Osteoblast (primary cell): ENCODE measurements at regions not wholly inside any gene's neighbourhood (a gene's known extent, or its start where the extent isn't known, plus 50 kb on each side); places are given as distances from the start of the nearest gene placed in this dataset.
A peak's percentile ranks its signal among the peaks of the same experiment; 100 is the strongest.

Experiments
- DNase-seq: peaks from one replicate; pipeline ENCODE4 v3.0.0; 2011; ENCODE audit warnings: low spot score, mixed read lengths; ENCODE audit not compliant: insufficient read length; ENCODE audit errors: missing footprints
- H2AFZ ChIP-seq: 2 replicates; pipeline ENCODE4 v1.6.0; 2011; ENCODE audit warnings: mild to moderate bottlenecking, low read length
- H3K27ac ChIP-seq: 2 replicates; pipeline ENCODE4 v1.5.1; 2011; ENCODE audit warnings: mild to moderate bottlenecking, low read depth, low read length, moderate library complexity
- H3K27me3 ChIP-seq: 2 replicates; pipeline ENCODE4 v1.6.0; 2012; ENCODE audit warnings: mild to moderate bottlenecking, control low read depth, inconsistent platforms, low read length, moderate library complexity; ENCODE audit not compliant: insufficient read depth
- H3K36me3 ChIP-seq: 2 replicates; pipeline ENCODE4 v1.5.1; 2011; ENCODE audit warnings: mild to moderate bottlenecking, low read length, control low read depth, moderate library complexity; ENCODE audit not compliant: insufficient read depth
- H3K4me1 ChIP-seq: 2 replicates; pipeline ENCODE4 v1.5.1; 2011; ENCODE audit warnings: mild to moderate bottlenecking, low read length, control low read depth, moderate library complexity; ENCODE audit not compliant: insufficient read depth
- H3K4me2 ChIP-seq: 2 replicates; pipeline ENCODE4 v1.6.0; 2011; ENCODE audit warnings: mild to moderate bottlenecking, low read length; ENCODE audit not compliant: insufficient read depth
- H3K4me3 ChIP-seq: fragments of 200-600 bp; sonication (generic); 3 replicates; pipeline ENCODE4 v1.5.1; 2012; ENCODE audit warnings: mild to moderate bottlenecking, low read length, inconsistent platforms; ENCODE audit not compliant: insufficient read depth
- H3K79me2 ChIP-seq: 2 replicates; pipeline ENCODE4 v1.6.0; 2012; ENCODE audit warnings: mild to moderate bottlenecking, low read length, control low read depth, inconsistent platforms; ENCODE audit not compliant: insufficient read depth
- H3K9me3 ChIP-seq: 2 replicates; pipeline ENCODE4 v1.5.1; 2011; ENCODE audit warnings: low read depth, low read length, control low read depth
- H4K20me1 ChIP-seq: 2 replicates; pipeline ENCODE4 v1.6.0; 2012; ENCODE audit warnings: mild to moderate bottlenecking, low read length, control low read depth; ENCODE audit not compliant: insufficient read depth
- TF ChIP-seq, protein P1 (sequence below): IDR thresholded peaks from 2 replicates; pipeline ENCODE4 v1.5.1; 2011; ENCODE audit warnings: mild to moderate bottlenecking, low read depth, low read length, moderate library complexity; ENCODE audit errors: extremely low read depth

GRCh38 chr11:129639300-129639699, 176.3 kb upstream of the TMEM45B start:
- Histone ChIP-seq H3K4me2 (peak overlapping the region; percentile 46), H3K27me3 (no peaks in the 10 kb centered on the region), H3K4me1 (peaks cover 40% of the 10 kb centered on the region), H3K79me2 (no peaks in the 10 kb centered on the region), H3K27ac (peak overlapping the region; percentile 65), H3K36me3 (no peaks in the 10 kb centered on the region), H3K9me3 (no peaks in the 10 kb centered on the region), H4K20me1 (no peaks in the 10 kb centered on the region), H2AFZ (no peak overlapping the region), H3K4me3 (no peak overlapping the region)
- TF ChIP-seq, protein P1, sequence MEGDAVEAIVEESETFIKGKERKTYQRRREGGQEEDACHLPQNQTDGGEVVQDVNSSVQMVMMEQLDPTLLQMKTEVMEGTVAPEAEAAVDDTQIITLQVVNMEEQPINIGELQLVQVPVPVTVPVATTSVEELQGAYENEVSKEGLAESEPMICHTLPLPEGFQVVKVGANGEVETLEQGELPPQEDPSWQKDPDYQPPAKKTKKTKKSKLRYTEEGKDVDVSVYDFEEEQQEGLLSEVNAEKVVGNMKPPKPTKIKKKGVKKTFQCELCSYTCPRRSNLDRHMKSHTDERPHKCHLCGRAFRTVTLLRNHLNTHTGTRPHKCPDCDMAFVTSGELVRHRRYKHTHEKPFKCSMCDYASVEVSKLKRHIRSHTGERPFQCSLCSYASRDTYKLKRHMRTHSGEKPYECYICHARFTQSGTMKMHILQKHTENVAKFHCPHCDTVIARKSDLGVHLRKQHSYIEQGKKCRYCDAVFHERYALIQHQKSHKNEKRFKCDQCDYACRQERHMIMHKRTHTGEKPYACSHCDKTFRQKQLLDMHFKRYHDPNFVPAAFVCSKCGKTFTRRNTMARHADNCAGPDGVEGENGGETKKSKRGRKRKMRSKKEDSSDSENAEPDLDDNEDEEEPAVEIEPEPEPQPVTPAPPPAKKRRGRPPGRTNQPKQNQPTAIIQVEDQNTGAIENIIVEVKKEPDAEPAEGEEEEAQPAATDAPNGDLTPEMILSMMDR: no peak
- no peak for DNase-seq

GRCh38 chr11:129640671-129641070, 175.0 kb upstream of the TMEM45B start:
- Histone ChIP-seq H4K20me1 (no peaks in the 10 kb centered on the region), H2AFZ (no peak overlapping the region), H3K79me2 (no peaks in the 10 kb centered on the region), H3K9me3 (no peaks in the 10 kb centered on the region), H3K27me3 (no peaks in the 10 kb centered on the region), H3K27ac (no peak overlapping the region), H3K36me3 (no peaks in the 10 kb centered on the region), H3K4me3 (no peak overlapping the region), H3K4me1 (peaks cover 40% of the 10 kb centered on the region), H3K4me2 (no peak overlapping the region)
- no peak for DNase-seq
- TF ChIP-seq, protein P1: no peak

DNA sequence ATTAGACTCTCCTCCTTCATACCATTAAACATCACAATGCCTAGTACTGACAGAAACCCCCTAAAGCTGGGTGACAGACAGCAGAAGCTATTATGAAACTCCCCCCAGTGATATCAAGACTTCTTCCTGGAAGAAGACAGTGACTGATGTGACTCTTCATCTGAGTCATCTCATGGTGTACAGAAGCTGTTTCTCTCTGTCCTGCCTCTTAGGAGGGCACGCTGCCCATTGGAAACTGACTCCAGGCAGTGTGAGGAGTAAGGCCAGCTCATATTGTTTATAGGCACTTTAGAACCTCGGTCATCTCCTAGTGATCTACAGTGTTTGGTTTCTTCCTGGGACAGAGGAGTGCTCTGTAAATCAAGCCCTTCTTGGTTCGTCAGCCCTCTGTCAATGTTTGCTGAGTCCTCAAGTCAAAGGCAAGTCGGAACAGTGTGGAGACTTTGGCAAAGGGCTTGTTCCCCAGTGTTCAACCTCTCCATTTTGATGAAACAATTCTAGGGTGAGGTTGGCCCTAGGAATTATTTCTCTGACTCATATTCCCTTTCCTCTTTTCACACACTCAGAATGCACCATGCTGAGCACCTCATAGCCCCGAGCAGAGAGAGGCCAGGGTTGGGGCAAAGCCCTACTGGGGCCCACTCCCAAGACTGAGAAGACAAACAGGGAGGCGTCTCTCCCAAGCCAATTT, 172.5 kb upstream of the TMEM45B start:
- H3K9me3 ChIP-seq: no peaks in the 10 kb centered on the region
- H3K4me2 ChIP-seq: peak overlapping the region; percentile 57
- H2AFZ ChIP-seq: peak overlapping the region; percentile 44

DNA sequence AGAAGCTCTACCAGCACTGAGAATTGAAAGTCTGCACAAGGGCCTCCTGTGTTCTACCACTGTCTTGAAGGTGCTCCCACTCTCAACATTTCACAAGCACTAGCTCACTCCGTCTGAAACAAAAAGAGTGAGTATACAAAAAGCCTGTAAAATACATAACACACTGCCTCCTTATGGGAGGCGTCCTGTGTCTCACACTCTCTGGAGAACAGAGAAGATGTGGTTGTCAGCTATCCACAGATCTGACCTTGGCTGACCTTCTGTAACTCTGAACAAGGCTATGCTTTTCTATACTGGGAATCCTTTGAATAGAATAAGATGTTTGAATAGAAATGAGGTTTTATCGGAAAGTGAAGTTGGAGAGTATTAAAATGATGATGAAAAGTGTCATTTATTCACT, 171.3 kb upstream of the TMEM45B start:
- Histone ChIP-seq H3K27me3 (no peaks in the 10 kb centered on the region), H3K4me1 (peaks cover 19% of the 10 kb centered on the region), H3K36me3 (no peaks in the 10 kb centered on the region), H3K79me2 (no peaks in the 10 kb centered on the region), H3K4me2 (no peak overlapping the region), H3K9me3 (no peaks in the 10 kb centered on the region), H4K20me1 (no peaks in the 10 kb centered on the region), H2AFZ (no peak overlapping the region), H3K4me3 (no peak overlapping the region), H3K27ac (no peak overlapping the region)
- DNase-seq: no peak
- TF ChIP-seq, protein P1: no peak

More for the DNA sequence above, 172.5 kb upstream of the TMEM45B start:
- Histone ChIP-seq H4K20me1 (no peaks in the 10 kb centered on the region), H3K4me1 (peaks cover 27% of the 10 kb centered on the region), H3K27me3 (no peaks in the 10 kb centered on the region), H3K27ac (peak overlapping the region; percentile 69), H3K4me3 (no peak overlapping the region), H3K36me3 (no peaks in the 10 kb centered on the region), H3K79me2 (no peaks in the 10 kb centered on the region)
- peak; percentile 46 for DNase-seq
- TF ChIP-seq, protein P1: no peak
